ENCODE measurements at regions not wholly inside any gene's neighbourhood (a gene's known extent, or its start where the extent isn't known, plus 50 kb on each side); places are given as distances from the start of the nearest gene placed in this dataset.
"Not testable (repeated sequence)": the region's sequence is repeated elsewhere in the genome, so short reads cannot be mapped to it uniquely, and the experiment has no call there.

- Histone ChIP-seq H3K4me1 (ENCODE audit: control insufficient read depth, insufficient read depth, low read length) (no peaks in the 10 kb centered on the region), H3K27ac (ENCODE audit: low read depth, low read length) (no peak overlapping the region), H3K9ac (ENCODE audit: low read depth, low read length) (no peak overlapping the region), H3K9me3 (ENCODE audit: control insufficient read depth, insufficient read depth, low read length) (no peaks in the 10 kb centered on the region), H3K27me3 (ENCODE audit: control insufficient read depth, insufficient read depth, low read length) (no peaks in the 10 kb centered on the region), H3K4me3 (ENCODE audit: low read depth, low read length) (no peak overlapping the region), H3K36me3 (ENCODE audit: control insufficient read depth, insufficient read depth, low read length) (no peaks in the 10 kb centered on the region)
Observed at GRCh38 chr6:81889377-81890053, 137.0 kb upstream of the TENT5A start.

- not testable (repeated sequence) for H3K36me3 ChIP-seq (ENCODE audit: control insufficient read depth, insufficient read depth, low read length); H3K9me3 ChIP-seq (ENCODE audit: control insufficient read depth, insufficient read depth, low read length); H3K4me3 ChIP-seq (ENCODE audit: low read depth, low read length); H3K27me3 ChIP-seq (ENCODE audit: control insufficient read depth, insufficient read depth, low read length); H3K27ac ChIP-seq (ENCODE audit: low read depth, low read length); H3K4me1 ChIP-seq (ENCODE audit: control insufficient read depth, insufficient read depth, low read length); H3K9ac ChIP-seq (ENCODE audit: low read depth, low read length)
Observed at GRCh38 chr6:81886909-81887308, 134.4 kb upstream of the TENT5A start.

DNA sequence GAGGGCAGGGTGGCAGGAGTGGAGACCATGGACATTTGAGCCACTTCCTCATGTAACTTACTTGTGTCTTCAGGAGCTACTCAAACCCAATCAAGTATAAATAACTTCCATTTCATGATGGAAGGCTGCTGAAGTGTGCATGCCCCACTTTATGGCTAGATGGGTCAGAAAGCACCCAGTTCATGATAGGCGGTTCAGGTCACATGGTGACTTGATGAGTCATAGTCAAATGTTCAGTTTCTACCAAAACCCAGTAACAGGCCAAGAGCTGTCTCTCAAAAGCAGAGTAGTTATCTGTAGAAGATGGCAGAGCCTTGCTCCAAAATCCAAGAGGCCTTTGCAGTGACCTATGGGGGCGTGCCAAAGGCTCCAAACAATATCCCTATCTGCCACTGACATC lies 133.7 kb upstream of the TENT5A start:
- no peaks in the 10 kb centered on the region for H3K36me3 ChIP-seq (ENCODE audit: control insufficient read depth, insufficient read depth, low read length)
- H3K27me3 ChIP-seq (ENCODE audit: control insufficient read depth, insufficient read depth, low read length): no peaks in the 10 kb centered on the region
- no peaks in the 10 kb centered on the region for H3K4me1 ChIP-seq (ENCODE audit: control insufficient read depth, insufficient read depth, low read length)
- no peak overlapping the region for H3K27ac ChIP-seq (ENCODE audit: low read depth, low read length)
- no peaks in the 10 kb centered on the region for H3K9me3 ChIP-seq (ENCODE audit: control insufficient read depth, insufficient read depth, low read length)
- H3K9ac ChIP-seq (ENCODE audit: low read depth, low read length): no peak overlapping the region
- H3K4me3 ChIP-seq (ENCODE audit: low read depth, low read length): no peak overlapping the region

DNA sequence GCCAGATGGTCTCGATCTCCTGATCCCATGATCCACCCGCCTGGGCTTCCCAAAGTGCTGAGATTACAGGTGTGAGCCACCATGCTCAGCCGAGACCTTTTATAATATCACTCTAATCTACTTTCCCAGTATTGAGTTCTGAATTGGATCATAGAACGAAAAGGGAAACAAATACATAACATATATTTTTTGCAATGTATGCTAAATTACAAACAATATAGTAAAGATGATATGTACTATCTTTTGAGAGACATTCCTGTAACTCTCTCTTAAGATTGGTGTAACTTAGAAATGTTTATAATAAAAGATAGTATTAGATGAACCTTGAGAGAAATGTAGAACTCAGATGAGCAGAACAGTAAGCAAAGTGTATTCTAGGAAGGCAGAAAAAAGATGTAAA lies 129.2 kb upstream of the TENT5A start:
- H3K9me3 ChIP-seq (ENCODE audit: control insufficient read depth, insufficient read depth, low read length): no peaks in the 10 kb centered on the region
- no peaks in the 10 kb centered on the region for H3K36me3 ChIP-seq (ENCODE audit: control insufficient read depth, insufficient read depth, low read length)
- H3K27me3 ChIP-seq (ENCODE audit: control insufficient read depth, insufficient read depth, low read length): no peaks in the 10 kb centered on the region
- no peak overlapping the region for H3K27ac ChIP-seq (ENCODE audit: low read depth, low read length)
- no peak overlapping the region for H3K9ac ChIP-seq (ENCODE audit: low read depth, low read length)
- no peaks in the 10 kb centered on the region for H3K4me1 ChIP-seq (ENCODE audit: control insufficient read depth, insufficient read depth, low read length)
- no peak overlapping the region for H3K4me3 ChIP-seq (ENCODE audit: low read depth, low read length)

GRCh38 chr6:81878479-81878878 lies 126.0 kb upstream of the TENT5A start:
- no peaks in the 10 kb centered on the region for H3K4me1 ChIP-seq (ENCODE audit: control insufficient read depth, insufficient read depth, low read length)
- no peaks in the 10 kb centered on the region for H3K36me3 ChIP-seq (ENCODE audit: control insufficient read depth, insufficient read depth, low read length)
- no peak overlapping the region for H3K9ac ChIP-seq (ENCODE audit: low read depth, low read length)
- H3K27me3 ChIP-seq (ENCODE audit: control insufficient read depth, insufficient read depth, low read length): no peaks in the 10 kb centered on the region
- H3K27ac ChIP-seq (ENCODE audit: low read depth, low read length): no peak overlapping the region
- no peaks in the 10 kb centered on the region for H3K9me3 ChIP-seq (ENCODE audit: control insufficient read depth, insufficient read depth, low read length)
- no peak overlapping the region for H3K4me3 ChIP-seq (ENCODE audit: low read depth, low read length)

DNA sequence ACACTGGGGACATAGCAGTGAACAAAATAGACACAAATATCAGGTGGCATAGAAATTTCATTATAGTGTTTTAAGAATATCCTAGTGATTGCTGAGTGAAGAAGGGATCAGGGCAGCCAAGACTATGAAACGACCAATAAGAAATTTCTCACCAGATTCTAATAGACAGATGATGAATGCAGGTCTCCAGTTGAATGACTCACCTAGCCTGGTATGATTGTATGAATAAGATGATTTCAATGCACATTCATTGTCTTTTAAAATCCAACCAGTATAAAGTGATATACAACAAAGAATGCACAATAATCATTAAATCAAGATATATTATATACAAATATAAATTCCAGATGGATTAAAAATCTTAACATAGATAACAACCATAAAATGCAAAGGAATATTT lies 124.5 kb upstream of the TENT5A start:
- H3K9ac ChIP-seq (ENCODE audit: low read depth, low read length): no peak overlapping the region
- no peaks in the 10 kb centered on the region for H3K27me3 ChIP-seq (ENCODE audit: control insufficient read depth, insufficient read depth, low read length)
- no peaks in the 10 kb centered on the region for H3K4me1 ChIP-seq (ENCODE audit: control insufficient read depth, insufficient read depth, low read length)
- no peak overlapping the region for H3K4me3 ChIP-seq (ENCODE audit: low read depth, low read length)
- H3K27ac ChIP-seq (ENCODE audit: low read depth, low read length): no peak overlapping the region
- H3K36me3 ChIP-seq (ENCODE audit: control insufficient read depth, insufficient read depth, low read length): no peaks in the 10 kb centered on the region
- H3K9me3 ChIP-seq (ENCODE audit: control insufficient read depth, insufficient read depth, low read length): no peaks in the 10 kb centered on the region

DNA sequence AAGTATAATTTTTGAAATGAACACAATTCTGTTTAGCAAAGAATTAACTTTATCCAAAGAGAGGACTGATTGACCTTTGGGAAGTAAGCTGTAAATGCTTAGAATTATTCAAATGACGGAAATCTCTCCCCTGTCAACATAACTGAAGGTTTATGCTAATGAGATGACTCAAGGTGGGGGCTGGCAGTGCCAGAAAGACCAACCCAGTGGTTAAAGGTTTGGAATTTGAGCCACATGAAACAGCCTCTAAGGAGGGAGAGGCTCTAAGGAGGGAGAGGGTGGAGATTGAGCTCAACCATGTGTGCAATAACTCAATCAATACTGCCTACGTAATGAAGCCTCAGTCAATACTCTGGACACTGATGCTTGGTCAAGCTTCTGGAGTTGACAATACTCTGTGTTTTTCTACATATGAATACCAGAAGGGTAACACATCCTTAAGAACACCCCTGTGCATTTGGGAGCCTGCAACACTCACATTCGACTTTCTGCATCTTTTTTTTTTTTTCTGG lies 123.4 kb upstream of the TENT5A start:
- H3K9me3 ChIP-seq (ENCODE audit: control insufficient read depth, insufficient read depth, low read length): no peaks in the 10 kb centered on the region
- no peak overlapping the region for H3K9ac ChIP-seq (ENCODE audit: low read depth, low read length)
- no peaks in the 10 kb centered on the region for H3K36me3 ChIP-seq (ENCODE audit: control insufficient read depth, insufficient read depth, low read length)
- no peak overlapping the region for H3K27ac ChIP-seq (ENCODE audit: low read depth, low read length)
- H3K4me1 ChIP-seq (ENCODE audit: control insufficient read depth, insufficient read depth, low read length): no peaks in the 10 kb centered on the region
- no peak overlapping the region for H3K4me3 ChIP-seq (ENCODE audit: low read depth, low read length)
- no peaks in the 10 kb centered on the region for H3K27me3 ChIP-seq (ENCODE audit: control insufficient read depth, insufficient read depth, low read length)

DNA sequence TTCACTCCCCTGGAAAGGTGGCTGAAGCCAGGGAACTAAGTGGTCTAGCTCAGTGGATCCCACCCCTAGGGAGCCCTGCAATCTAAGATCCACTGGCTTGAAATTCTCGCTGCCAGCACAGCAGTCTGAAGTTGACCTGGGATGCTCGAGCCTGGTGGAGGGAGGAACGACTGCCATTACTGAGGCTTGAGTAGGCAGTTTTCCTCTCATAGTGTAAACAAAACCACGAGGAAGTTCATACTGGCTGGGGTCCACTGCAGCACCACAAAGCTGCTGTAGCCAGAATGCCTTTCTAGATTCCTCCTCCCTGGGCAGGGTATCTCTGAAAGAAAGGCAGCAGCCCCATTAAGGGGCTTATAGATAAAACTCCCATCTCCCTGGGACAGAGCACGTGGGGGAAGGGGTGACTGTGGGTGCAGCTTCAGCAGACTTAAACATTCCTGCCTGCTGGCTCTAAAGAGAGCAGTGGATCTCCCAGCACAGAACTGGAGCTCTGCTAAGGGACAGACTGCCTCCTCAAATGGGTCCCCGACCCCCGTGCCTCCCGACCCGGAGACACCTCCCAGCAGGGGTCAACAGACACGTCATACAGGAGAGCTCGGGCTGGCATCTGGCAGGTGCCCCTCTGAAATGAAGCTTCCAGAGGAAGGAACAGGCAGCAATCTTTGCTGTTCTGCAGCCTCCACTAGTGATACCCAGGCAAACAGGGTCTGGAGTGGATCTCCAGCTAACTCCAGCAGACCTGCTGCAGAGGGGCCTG lies 117.4 kb upstream of the TENT5A start:
- not testable (repeated sequence) for H3K27ac ChIP-seq (ENCODE audit: low read depth, low read length); H3K9me3 ChIP-seq (ENCODE audit: control insufficient read depth, insufficient read depth, low read length); H3K36me3 ChIP-seq (ENCODE audit: control insufficient read depth, insufficient read depth, low read length); H3K27me3 ChIP-seq (ENCODE audit: control insufficient read depth, insufficient read depth, low read length); H3K4me1 ChIP-seq (ENCODE audit: control insufficient read depth, insufficient read depth, low read length); H3K4me3 ChIP-seq (ENCODE audit: low read depth, low read length); H3K9ac ChIP-seq (ENCODE audit: low read depth, low read length)

GRCh38 chr6:81865712-81866111 lies 113.2 kb upstream of the TENT5A start:
- H3K4me1 ChIP-seq (ENCODE audit: control insufficient read depth, insufficient read depth, low read length): peaks cover 7% of the 10 kb centered on the region
- no peak overlapping the region for H3K27ac ChIP-seq (ENCODE audit: low read depth, low read length)
- no peaks in the 10 kb centered on the region for H3K36me3 ChIP-seq (ENCODE audit: control insufficient read depth, insufficient read depth, low read length)

DNA sequence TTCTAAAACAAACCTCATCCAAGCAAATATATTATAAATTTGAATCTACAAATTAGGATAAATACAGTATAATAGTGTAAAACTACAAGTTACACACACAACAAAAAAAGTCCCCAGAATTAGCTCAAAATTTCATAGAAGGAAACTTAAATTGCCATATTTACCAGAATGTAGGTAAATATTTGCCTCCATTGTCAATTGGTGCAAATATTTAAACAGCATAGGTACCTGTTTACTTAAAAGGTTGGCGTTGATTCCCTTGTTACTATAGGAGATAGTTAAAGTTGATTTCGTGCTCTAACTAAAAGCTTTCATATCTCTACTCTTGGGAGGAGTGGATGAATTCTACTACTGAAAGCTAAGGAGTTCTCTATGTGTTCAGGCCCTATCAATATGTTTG lies 111.6 kb upstream of the TENT5A start:
- no peaks in the 10 kb centered on the region for H3K9me3 ChIP-seq (ENCODE audit: control insufficient read depth, insufficient read depth, low read length)
- H3K27ac ChIP-seq (ENCODE audit: low read depth, low read length): no peak overlapping the region
- no peak overlapping the region for H3K9ac ChIP-seq (ENCODE audit: low read depth, low read length)
- no peaks in the 10 kb centered on the region for H3K36me3 ChIP-seq (ENCODE audit: control insufficient read depth, insufficient read depth, low read length)
- peaks cover 7% of the 10 kb centered on the region for H3K4me1 ChIP-seq (ENCODE audit: control insufficient read depth, insufficient read depth, low read length)
- H3K4me3 ChIP-seq (ENCODE audit: low read depth, low read length): no peak overlapping the region
- H3K27me3 ChIP-seq (ENCODE audit: control insufficient read depth, insufficient read depth, low read length): no peaks in the 10 kb centered on the region

More at GRCh38 chr6:81865712-81866111, 113.2 kb upstream of the TENT5A start:
- H3K27me3 ChIP-seq (ENCODE audit: control insufficient read depth, insufficient read depth, low read length): no peaks in the 10 kb centered on the region
- no peak overlapping the region for H3K9ac ChIP-seq (ENCODE audit: low read depth, low read length)
- H3K4me3 ChIP-seq (ENCODE audit: low read depth, low read length): no peak overlapping the region
- no peaks in the 10 kb centered on the region for H3K9me3 ChIP-seq (ENCODE audit: control insufficient read depth, insufficient read depth, low read length)

DNA sequence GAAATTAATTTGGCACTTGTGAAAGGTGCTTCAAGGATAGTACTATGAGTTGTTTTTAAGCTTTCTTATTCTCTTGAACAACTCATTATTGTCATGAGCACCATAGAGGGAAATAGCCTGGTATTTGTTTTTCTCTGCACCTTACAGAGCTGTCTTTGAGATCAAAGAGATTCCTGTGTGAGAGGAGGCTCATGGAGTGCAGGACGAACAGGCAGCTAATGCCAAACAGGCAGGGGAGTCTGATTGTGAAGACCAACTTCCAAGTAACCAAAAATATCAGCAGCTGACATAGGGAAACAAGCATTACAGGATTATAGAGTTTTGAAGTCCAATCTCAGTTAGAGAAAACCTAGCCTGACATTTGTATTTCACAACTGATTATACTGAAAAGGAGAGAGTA lies 110.6 kb upstream of the TENT5A start:
- no peaks in the 10 kb centered on the region for H3K36me3 ChIP-seq (ENCODE audit: control insufficient read depth, insufficient read depth, low read length)
- peak overlapping the region; percentile 53 for H3K27ac ChIP-seq (ENCODE audit: low read depth, low read length)
- H3K27me3 ChIP-seq (ENCODE audit: control insufficient read depth, insufficient read depth, low read length): no peaks in the 10 kb centered on the region
- no peak overlapping the region for H3K4me3 ChIP-seq (ENCODE audit: low read depth, low read length)
- no peaks in the 10 kb centered on the region for H3K9me3 ChIP-seq (ENCODE audit: control insufficient read depth, insufficient read depth, low read length)
- peaks cover 7% of the 10 kb centered on the region for H3K4me1 ChIP-seq (ENCODE audit: control insufficient read depth, insufficient read depth, low read length)
- no peak overlapping the region for H3K9ac ChIP-seq (ENCODE audit: low read depth, low read length)
